ENCODE measurements at regions not wholly inside any gene's neighbourhood (a gene's known extent, or its start where the extent isn't known, plus 50 kb on each side); places are given as distances from the start of the nearest gene placed in this dataset.

GRCh38 chr5:116824751-116825438, 250.3 kb upstream of the SEMA6A start:
- H3K9me3 Mint-ChIP-seq (ENCODE audit: unreplicated experiment): no peaks in the 10 kb centered on the region
- TF ChIP-seq, protein P1, sequence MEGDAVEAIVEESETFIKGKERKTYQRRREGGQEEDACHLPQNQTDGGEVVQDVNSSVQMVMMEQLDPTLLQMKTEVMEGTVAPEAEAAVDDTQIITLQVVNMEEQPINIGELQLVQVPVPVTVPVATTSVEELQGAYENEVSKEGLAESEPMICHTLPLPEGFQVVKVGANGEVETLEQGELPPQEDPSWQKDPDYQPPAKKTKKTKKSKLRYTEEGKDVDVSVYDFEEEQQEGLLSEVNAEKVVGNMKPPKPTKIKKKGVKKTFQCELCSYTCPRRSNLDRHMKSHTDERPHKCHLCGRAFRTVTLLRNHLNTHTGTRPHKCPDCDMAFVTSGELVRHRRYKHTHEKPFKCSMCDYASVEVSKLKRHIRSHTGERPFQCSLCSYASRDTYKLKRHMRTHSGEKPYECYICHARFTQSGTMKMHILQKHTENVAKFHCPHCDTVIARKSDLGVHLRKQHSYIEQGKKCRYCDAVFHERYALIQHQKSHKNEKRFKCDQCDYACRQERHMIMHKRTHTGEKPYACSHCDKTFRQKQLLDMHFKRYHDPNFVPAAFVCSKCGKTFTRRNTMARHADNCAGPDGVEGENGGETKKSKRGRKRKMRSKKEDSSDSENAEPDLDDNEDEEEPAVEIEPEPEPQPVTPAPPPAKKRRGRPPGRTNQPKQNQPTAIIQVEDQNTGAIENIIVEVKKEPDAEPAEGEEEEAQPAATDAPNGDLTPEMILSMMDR (IDR thresholded peaks at IDR 0.05; ENCODE audit: unreplicated experiment): no peak
- H3K4me1 Mint-ChIP-seq (ENCODE audit: insufficient read depth, unreplicated experiment): no peaks in the 10 kb centered on the region
- no peaks in the 10 kb centered on the region for H3K27me3 Mint-ChIP-seq (ENCODE audit: insufficient read depth, unreplicated experiment)
- H3K36me3 Mint-ChIP-seq (ENCODE audit: insufficient read depth, unreplicated experiment): no peaks in the 10 kb centered on the region
- BruUV-seq (replicated peaks): no TSS peak
- H3K4me3 Mint-ChIP-seq (ENCODE audit: unreplicated experiment): no peak overlapping the region
- intact Hi-C loops (cut with micrococcal nuclease): no loop called here
- ChIA-PET POLR2A (no interaction called here), CTCF (interaction anchor here (1.0 kb wide), 1 partner anchor 23 kb away, joined by 3 read pairs; no protein-coding TSS in a partner anchor)
- DNase-seq (ENCODE audit: unreplicated experiment): no peak
- no peak overlapping the region for H3K27ac Mint-ChIP-seq (ENCODE audit: low read depth, unreplicated experiment)

DNA sequence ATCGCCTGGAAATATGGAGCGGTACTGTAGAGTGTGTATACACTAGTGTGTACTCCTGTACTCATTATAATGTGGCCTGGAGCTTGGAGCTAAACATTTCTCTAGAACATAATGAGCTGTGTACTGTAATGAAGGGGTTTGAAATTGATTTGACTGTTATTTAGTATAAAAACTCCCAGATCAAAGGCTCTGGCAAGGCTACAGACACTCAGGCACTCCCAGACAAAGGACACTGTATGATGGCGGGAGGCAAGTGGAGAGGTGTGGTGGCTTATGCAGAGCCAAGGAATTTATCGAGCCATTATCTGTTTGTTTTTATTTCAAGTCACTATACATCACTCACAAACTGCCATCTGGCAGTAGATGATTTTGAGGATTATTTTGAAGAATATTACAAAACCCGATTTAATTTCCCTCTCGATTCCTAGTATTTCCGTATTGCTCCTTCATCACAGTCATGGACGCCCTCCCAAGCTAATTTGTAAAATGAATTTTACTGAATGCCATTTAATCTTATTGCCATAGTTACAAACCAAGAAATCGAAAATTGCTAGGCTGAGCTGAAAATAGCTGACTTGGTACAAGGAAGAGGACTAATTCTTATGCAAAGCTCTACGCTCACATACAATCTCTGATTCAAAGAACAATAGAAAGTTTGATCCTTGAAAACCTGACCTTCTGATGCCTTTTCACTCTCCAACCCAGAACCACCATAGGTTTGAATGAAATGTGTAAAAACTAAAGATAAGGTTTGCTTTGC, 240.2 kb upstream of the SEMA6A start:
- DNase-seq (ENCODE audit: unreplicated experiment): no peak
- no peaks in the 10 kb centered on the region for H3K4me1 Mint-ChIP-seq (ENCODE audit: insufficient read depth, unreplicated experiment)
- intact Hi-C loops (cut with micrococcal nuclease): no loop called here
- no peaks in the 10 kb centered on the region for H3K27me3 Mint-ChIP-seq (ENCODE audit: insufficient read depth, unreplicated experiment)
- no peaks in the 10 kb centered on the region for H3K9me3 Mint-ChIP-seq (ENCODE audit: unreplicated experiment)
- no peaks in the 10 kb centered on the region for H3K36me3 Mint-ChIP-seq (ENCODE audit: insufficient read depth, unreplicated experiment)
- no peak overlapping the region for H3K4me3 Mint-ChIP-seq (ENCODE audit: unreplicated experiment)
- TF ChIP-seq, protein P1 (IDR thresholded peaks at IDR 0.05; ENCODE audit: unreplicated experiment): no peak
- no peak overlapping the region for H3K27ac Mint-ChIP-seq (ENCODE audit: low read depth, unreplicated experiment)
- BruUV-seq (replicated peaks): no TSS peak
- POLR2A ChIA-PET: no interaction called here
- CTCF ChIA-PET: no interaction called here

DNA sequence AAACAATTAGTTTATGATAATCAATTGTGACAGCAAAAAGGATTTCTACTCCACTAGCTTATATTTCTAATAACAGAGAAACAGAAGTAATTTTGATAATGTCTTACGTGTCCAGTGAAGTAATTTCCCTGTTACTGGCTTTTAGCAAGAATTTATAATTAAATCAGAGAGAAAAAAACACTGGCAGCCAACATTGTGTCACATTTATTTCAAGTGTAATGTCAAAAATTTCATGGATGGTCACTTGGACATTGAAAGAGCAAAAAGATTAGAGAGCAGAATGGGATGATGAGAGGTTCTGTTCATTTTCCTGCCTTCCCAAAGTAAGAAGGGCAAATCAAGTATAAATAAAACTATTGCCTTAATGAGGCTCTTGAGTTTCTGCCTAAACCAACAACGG, 239.3 kb upstream of the SEMA6A start:
- TF ChIP-seq, protein P1 (IDR thresholded peaks at IDR 0.05; ENCODE audit: unreplicated experiment): no peak
- Mint-ChIP-seq H3K4me3 (ENCODE audit: unreplicated experiment) (no peak overlapping the region), H3K27me3 (ENCODE audit: insufficient read depth, unreplicated experiment) (no peaks in the 10 kb centered on the region), H3K9me3 (ENCODE audit: unreplicated experiment) (no peaks in the 10 kb centered on the region), H3K36me3 (ENCODE audit: insufficient read depth, unreplicated experiment) (no peaks in the 10 kb centered on the region), H3K27ac (ENCODE audit: low read depth, unreplicated experiment) (no peak overlapping the region), H3K4me1 (ENCODE audit: insufficient read depth, unreplicated experiment) (no peaks in the 10 kb centered on the region)
- DNase-seq (ENCODE audit: unreplicated experiment): no peak
- ChIA-PET POLR2A (no interaction called here), CTCF (interaction anchor here (0.6 kb wide), 1 partner anchor 26 kb away, joined by 3 read pairs; no protein-coding TSS in a partner anchor)
- intact Hi-C loops (cut with micrococcal nuclease): no loop called here
- no TSS peak for BruUV-seq (replicated peaks)

DNA sequence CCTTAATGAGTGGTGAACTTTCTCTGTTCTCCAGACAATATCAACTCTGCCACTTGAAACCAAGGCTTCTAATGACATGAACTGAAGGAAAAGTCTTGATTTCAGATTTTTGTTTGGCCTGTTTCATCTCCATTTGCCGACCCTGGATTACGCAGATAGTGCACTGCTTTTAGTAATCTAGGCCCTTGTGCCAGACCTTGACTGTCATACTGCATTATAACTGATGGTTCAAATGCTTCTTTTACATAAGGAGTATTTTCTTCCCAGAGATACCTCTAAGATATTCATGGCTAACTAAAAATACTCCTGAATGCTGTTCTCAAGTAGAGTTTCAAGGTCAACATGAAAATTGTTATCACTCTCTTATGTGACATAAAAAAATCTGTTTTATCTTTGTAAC, 238.7 kb upstream of the SEMA6A start:
- H3K27me3 Mint-ChIP-seq (ENCODE audit: insufficient read depth, unreplicated experiment): no peaks in the 10 kb centered on the region
- BruUV-seq (replicated peaks): no TSS peak
- H3K4me3 Mint-ChIP-seq (ENCODE audit: unreplicated experiment): no peak overlapping the region
- no peaks in the 10 kb centered on the region for H3K9me3 Mint-ChIP-seq (ENCODE audit: unreplicated experiment)
- no peaks in the 10 kb centered on the region for H3K4me1 Mint-ChIP-seq (ENCODE audit: insufficient read depth, unreplicated experiment)
- H3K36me3 Mint-ChIP-seq (ENCODE audit: insufficient read depth, unreplicated experiment): no peaks in the 10 kb centered on the region
- ChIA-PET POLR2A (no interaction called here), CTCF (interaction anchor here (0.6 kb wide), 1 partner anchor 27 kb away, joined by 3 read pairs; no protein-coding TSS in a partner anchor)
- TF ChIP-seq, protein P1 (IDR thresholded peaks at IDR 0.05; ENCODE audit: unreplicated experiment): no peak
- intact Hi-C loops (cut with micrococcal nuclease): no loop called here
- no peak overlapping the region for H3K27ac Mint-ChIP-seq (ENCODE audit: low read depth, unreplicated experiment)
- no peak for DNase-seq (ENCODE audit: unreplicated experiment)
